ENCODE measurements at regions not wholly inside any gene's neighbourhood (a gene's known extent, or its start where the extent isn't known, plus 50 kb on each side); places are given as distances from the start of the nearest gene placed in this dataset.

DNA sequence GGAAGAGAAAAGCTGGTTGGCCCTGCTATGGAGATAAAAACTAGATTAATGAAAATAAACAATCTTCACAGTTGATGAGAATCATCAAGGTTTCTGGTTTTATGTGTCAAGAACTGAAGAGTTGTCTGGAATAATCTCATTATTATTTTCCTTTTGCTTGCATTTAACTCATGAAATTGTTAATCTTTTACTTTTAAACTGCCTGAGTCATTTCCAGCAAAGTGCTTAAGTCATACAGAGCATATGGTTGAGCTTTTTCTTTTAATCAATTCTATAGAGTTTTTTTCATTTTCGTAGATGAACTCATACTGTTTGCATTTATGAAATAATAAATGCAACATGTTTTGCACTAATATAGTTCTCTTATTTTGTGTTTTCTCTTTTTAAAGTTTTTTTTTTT, 747.9 kb downstream of the NXPH1 start:
- no peak for DNase-seq (ENCODE audit: low read depth)
- TF ChIP-seq, protein P1, sequence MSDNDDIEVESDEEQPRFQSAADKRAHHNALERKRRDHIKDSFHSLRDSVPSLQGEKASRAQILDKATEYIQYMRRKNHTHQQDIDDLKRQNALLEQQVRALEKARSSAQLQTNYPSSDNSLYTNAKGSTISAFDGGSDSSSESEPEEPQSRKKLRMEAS (IDR thresholded peaks at IDR 0.05; ENCODE audit: low read depth, low read length) = no peak
- no peak for TF ChIP-seq CTCF (IDR thresholded peaks at IDR 0.05; ENCODE audit: low read depth, low read length)
- no peak for TF ChIP-seq MYC (IDR thresholded peaks at IDR 0.05; ENCODE audit: low read depth, low read length)
- no peak for TF ChIP-seq POLR2A (IDR thresholded peaks at IDR 0.05; ENCODE audit: extremely low read depth, insufficient read length)
- H3K4me3 ChIP-seq (ENCODE audit: low read depth, low read length) = no peak overlapping the region

- TF ChIP-seq MYC (IDR thresholded peaks at IDR 0.05; ENCODE audit: low read depth, low read length) = no peak
- TF ChIP-seq POLR2A (IDR thresholded peaks at IDR 0.05; ENCODE audit: extremely low read depth, insufficient read length) = no peak
- TF ChIP-seq CTCF (IDR thresholded peaks at IDR 0.05; ENCODE audit: low read depth, low read length) = no peak
- TF ChIP-seq, protein P1 (IDR thresholded peaks at IDR 0.05; ENCODE audit: low read depth, low read length) = no peak
- no peak for DNase-seq (ENCODE audit: low read depth)
- no peak overlapping the region for H3K4me3 ChIP-seq (ENCODE audit: low read depth, low read length)
Measured at GRCh38 chr7:9186730-9187129, 753.3 kb downstream of the NXPH1 start.

- TF ChIP-seq POLR2A (IDR thresholded peaks at IDR 0.05; ENCODE audit: extremely low read depth, insufficient read length) (no peak), MYC (IDR thresholded peaks at IDR 0.05; ENCODE audit: low read depth, low read length) (no peak), CTCF (IDR thresholded peaks at IDR 0.05; ENCODE audit: low read depth, low read length) (no peak)
- TF ChIP-seq, protein P1 (IDR thresholded peaks at IDR 0.05; ENCODE audit: low read depth, low read length) = no peak
- H3K4me3 ChIP-seq (ENCODE audit: low read depth, low read length) = no peak overlapping the region
- DNase-seq (ENCODE audit: low read depth) = no peak
Measured at GRCh38 chr7:9189703-9190102, 756.3 kb downstream of the NXPH1 start.

GRCh38 chr7:9192969-9193368, 759.6 kb downstream of the NXPH1 start:
- TF ChIP-seq MYC (IDR thresholded peaks at IDR 0.05; ENCODE audit: low read depth, low read length) (no peak), POLR2A (IDR thresholded peaks at IDR 0.05; ENCODE audit: extremely low read depth, insufficient read length) (no peak)
- no peak for DNase-seq (ENCODE audit: low read depth)
- H3K4me3 ChIP-seq (ENCODE audit: low read depth, low read length) = no peak overlapping the region

- H3K4me3 ChIP-seq (ENCODE audit: low read depth, low read length) = no peak overlapping the region
- DNase-seq (ENCODE audit: low read depth) = no peak
- TF ChIP-seq MYC (IDR thresholded peaks at IDR 0.05; ENCODE audit: low read depth, low read length) = no peak
- no peak for TF ChIP-seq POLR2A (IDR thresholded peaks at IDR 0.05; ENCODE audit: extremely low read depth, insufficient read length)
- TF ChIP-seq, protein P1 (IDR thresholded peaks at IDR 0.05; ENCODE audit: low read depth, low read length) = no peak
- TF ChIP-seq CTCF (IDR thresholded peaks at IDR 0.05; ENCODE audit: low read depth, low read length) = no peak
Measured at GRCh38 chr7:9200626-9201025, 767.2 kb downstream of the NXPH1 start.

DNA sequence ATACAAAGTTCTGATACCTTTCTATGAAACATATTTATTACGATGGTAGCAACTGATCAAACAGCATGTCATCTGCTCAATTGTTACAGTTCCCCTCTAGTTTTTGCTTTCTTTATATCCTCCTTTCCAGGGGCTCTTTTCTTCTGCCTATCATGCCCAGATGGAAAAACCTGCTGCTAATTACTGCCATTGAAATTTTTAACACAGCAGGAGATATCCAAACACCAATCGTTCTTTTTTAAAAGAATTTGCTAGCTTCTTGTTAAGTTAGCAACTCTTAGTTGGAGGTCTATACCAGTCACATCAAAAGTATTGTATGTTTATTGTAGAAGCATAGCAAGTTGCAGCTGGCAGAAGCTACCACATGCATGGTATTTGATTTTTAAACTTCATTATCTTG, 768.5 kb downstream of the NXPH1 start:
- TF ChIP-seq CTCF (IDR thresholded peaks at IDR 0.05; ENCODE audit: low read depth, low read length) (no peak), MYC (IDR thresholded peaks at IDR 0.05; ENCODE audit: low read depth, low read length) (no peak), POLR2A (IDR thresholded peaks at IDR 0.05; ENCODE audit: extremely low read depth, insufficient read length) (no peak)
- TF ChIP-seq, protein P1 (IDR thresholded peaks at IDR 0.05; ENCODE audit: low read depth, low read length) = no peak
- H3K4me3 ChIP-seq (ENCODE audit: low read depth, low read length) = no peak overlapping the region
- no peak for DNase-seq (ENCODE audit: low read depth)

Measured in NB4 (cell line).